Stimulated activated naive CD4-positive, alpha-beta T cell treated with Interleukin-2 at 50 U/mL for 16 hours (primary cell): ENCODE measurements at regions not wholly inside any gene's neighbourhood (a gene's known extent, or its start where the extent isn't known, plus 50 kb on each side); places are given as distances from the start of the nearest gene placed in this dataset.
"Not testable (repeated sequence)": the region's sequence is repeated elsewhere in the genome, so short reads cannot be mapped to it uniquely, and the experiment has no call there.

Experiments used
- DNase-seq: peaks from one replicate; lab custom pipeline; 2025; lab: John Stamatoyannopoulos, UW

DNA sequence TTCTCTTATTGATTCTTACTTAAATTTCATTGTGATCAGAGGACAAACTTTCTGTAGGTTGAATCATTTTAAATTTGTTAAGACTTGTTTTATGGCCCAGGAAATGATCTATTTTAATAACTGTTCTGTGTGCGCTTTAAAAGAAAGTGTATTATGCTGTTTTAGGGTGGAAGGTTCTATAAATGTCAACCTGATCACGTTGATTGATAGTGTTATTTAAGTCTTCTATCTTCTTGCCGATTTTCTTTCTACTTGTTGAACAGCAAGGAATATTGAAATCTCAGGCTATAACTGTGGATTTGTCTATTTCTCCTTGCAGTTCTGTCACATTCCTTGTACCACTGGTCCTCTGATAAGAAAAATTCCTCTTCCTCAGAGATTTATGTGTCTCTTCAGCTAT is 112.7 kb downstream of the TANC2 start:
- no peak for DNase-seq

GRCh38 chr17:63082273-63082861 is 116.3 kb downstream of the TANC2 start:
- no peak for DNase-seq

GRCh38 chr17:63082952-63083351 is 116.9 kb downstream of the TANC2 start:
- DNase-seq = no peak

GRCh38 chr17:63086483-63087185 is 120.6 kb downstream of the TANC2 start:
- no peak for DNase-seq

GRCh38 chr17:63090358-63091114 is 124.5 kb downstream of the TANC2 start:
- DNase-seq = not testable (repeated sequence)

GRCh38 chr17:63091909-63092308 is 125.9 kb downstream of the TANC2 start:
- DNase-seq = not testable (repeated sequence)

DNA sequence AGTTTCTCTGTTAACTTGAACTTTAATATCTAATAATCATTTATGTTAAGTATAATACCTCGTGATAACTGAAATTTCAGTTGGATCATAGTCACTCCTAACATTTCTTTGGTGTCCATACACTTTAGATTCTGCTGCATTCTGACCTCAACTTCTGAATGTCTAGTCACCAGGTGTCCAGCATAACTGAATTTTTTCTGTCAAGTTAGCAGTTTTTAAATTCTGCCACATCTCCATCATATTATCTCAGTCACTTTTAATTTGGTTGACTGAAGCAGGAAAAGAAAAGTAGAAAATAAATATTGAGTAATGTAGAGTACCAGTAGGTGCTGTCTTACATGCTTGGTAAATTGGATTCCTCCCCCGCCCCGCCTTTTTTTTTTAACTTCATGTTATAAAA is 128.6 kb downstream of the TANC2 start:
- DNase-seq = no peak

GRCh38 chr17:63095459-63095858 is 129.4 kb downstream of the TANC2 start:
- no peak for DNase-seq

DNA sequence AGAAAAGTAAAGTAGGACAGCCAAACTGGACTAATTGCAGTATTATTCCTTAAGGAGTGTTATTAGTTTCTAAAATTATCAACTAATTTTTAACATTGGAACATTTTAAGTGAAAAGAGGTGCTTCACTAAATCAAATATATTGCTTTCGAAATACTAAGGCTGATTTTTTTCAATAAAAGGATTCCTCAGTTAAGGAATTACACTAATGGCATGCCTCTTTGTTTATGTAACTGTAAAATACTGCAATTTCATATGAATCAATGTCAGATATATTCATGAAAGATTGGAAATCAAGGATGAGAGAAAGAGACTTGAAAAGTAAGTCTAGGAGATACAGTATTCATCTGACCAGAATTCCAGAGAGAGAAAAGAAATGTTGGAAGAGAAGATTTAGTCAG is 129.8 kb downstream of the TANC2 start:
- DNase-seq = no peak

GRCh38 chr17:63096426-63096825 is 130.4 kb downstream of the TANC2 start:
- DNase-seq = no peak

GRCh38 chr17:63099425-63099824 is 133.4 kb downstream of the TANC2 start:
- no peak for DNase-seq

DNA sequence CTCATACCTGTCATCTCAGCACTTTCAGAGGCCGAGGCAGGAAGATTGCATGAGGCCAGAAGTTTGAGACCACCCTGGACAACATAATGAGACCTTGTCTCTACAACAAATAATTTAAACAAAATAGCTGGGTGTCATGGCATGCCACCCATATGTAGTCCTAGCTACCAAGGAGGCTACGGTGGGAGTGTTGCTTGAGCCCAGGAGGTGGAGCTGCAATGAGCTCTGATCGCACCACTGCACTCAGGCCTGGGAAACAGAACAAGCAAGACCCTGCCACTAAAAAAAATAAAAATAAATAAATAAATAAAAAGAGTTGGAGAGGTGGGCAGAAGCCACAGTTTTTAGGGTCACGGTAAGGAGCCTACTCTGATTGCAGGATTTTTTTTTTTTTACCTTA is 136.0 kb downstream of the TANC2 start:
- DNase-seq = no peak

GRCh38 chr17:63106050-63106449 is 140.0 kb downstream of the TANC2 start:
- no peak for DNase-seq

- DNase-seq = no peak
Measured at GRCh38 chr17:63109661-63110060, 143.6 kb downstream of the TANC2 start.

DNA sequence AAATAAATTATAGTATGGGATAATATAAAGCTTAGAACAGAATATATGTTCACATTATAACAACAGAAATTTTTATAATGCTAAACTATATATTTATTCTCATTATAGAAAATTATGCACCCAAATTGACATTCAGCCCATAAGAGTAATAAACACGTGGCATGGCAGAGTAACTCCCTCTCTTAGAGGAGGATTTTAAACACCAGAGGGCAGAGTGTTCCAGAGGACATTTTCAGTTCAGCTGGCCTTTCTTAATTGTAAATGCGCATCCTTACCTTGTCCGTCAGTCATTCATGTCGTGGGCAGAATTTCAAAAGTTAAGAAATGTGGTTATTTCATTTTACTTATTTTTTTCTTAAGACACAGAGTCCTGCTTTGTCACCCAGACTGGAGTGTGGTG is 147.1 kb downstream of the TANC2 start:
- no peak for DNase-seq

DNA sequence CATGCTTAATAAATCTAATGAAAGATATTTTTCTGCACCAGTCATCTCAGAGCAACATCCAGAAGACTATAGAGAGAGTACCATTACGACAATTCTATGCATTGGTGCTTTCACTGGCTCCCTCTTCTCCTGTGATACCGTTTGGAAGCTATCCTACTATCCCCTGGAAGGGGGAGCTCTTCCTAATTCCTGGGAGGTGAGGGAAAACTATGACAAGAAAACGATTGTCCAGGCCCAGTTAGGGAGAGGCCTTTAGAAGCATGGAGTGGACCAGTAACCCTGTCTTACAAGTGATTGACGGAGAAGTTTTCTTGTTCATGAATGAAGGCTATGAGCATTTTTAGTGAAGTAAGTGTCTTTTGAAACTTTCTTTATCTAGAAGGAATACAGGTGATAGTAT is 150.2 kb downstream of the TANC2 start:
- no peak for DNase-seq

- DNase-seq = no peak
Measured at GRCh38 chr17:63116967-63117830, 151.2 kb downstream of the TANC2 start.

GRCh38 chr17:63120406-63120805 is 154.4 kb downstream of the TANC2 start:
- no peak for DNase-seq

DNA sequence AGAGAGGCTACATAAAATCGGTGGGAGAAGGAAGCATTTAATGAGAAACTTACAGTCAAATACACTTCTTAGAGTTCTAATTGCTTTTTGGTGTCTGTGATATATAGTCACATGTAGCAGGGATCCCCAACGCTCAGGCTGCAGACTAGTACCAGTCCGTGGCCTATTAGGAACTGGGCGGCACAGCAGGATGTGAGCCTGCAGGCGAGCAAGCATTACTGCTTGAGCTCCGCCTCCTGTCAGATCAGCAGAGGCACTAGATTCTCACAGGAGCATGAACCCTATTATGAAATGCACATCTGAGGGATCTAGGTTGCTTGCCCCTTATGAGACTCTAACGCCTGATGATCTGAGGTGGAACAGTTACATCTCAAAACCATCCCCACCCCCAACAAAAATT is 158.5 kb downstream of the TANC2 start:
- DNase-seq = no peak

DNA sequence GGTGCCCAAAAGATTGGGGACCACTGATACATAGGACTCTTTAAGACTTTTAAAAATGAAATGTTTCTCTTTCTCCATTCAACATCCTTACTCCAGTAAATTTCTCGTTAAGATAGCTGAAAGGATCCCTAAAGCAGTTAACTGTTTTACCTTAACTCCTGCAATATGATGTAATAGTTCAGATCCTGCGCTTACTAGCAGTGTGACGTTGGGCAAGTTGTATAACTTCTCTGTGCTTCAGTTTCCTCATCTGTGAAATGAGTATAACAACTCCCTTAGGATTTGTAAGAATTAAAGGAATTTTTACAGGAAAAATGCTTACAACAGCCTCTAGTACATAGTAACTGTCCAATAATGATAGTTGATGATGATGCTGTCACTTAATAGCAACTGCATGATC is 158.9 kb downstream of the TANC2 start:
- DNase-seq = no peak

DNA sequence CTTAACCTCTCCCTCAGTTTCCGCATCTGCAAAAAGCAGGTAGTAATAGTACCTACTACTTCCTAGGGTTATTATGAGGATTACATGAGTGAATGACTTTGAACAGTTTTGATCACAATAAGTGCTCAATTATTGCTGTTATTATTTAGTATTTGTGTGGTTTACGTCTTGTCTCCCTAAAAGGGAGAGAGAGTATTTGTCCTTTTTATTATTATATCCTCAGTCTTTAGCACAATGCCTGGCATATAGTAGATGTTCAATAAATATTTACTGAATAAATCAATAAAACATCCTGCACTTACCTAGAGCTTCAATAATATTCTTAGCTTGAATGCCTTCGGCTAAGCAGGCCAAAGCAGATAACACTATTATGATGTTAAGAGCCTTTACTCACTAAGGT is 160.0 kb downstream of the TANC2 start:
- DNase-seq = no peak

DNA sequence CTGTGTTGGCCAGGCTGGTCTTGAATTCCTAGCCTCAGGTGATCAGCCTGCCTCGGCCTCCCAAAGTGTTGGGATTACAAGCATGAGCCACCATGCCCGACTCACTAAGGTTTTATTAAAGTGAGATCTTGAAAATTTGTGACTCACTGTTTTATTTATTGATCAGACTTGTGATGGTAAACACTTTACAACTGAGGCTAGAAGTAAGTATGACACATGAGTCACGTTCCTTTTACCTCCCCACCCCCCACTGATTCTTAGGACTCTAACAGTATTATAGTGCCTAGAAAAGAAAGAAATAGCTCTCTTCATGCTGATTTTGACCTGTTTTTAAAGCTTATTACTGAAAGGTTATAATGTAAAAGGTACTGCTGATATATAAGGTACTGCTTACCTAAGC is 160.6 kb downstream of the TANC2 start:
- no peak for DNase-seq
